ENCODE measurements at regions not wholly inside any gene's neighbourhood (a gene's known extent, or its start where the extent isn't known, plus 50 kb on each side); places are given as distances from the start of the nearest gene placed in this dataset.

GRCh38 chr3:168624195-168624594 lies 528.5 kb upstream of the GOLIM4 start:
- TF ChIP-seq CTCF (conservative IDR thresholded peaks at IDR 0.05) (no peak), ZFX (IDR thresholded peaks at IDR 0.05) (no peak)
